ENCODE measurements at regions not wholly inside any gene's neighbourhood (a gene's known extent, or its start where the extent isn't known, plus 50 kb on each side); places are given as distances from the start of the nearest gene placed in this dataset.
"Not testable (repeated sequence)": the region's sequence is repeated elsewhere in the genome, so short reads cannot be mapped to it uniquely, and the experiment has no call there.

DNA sequence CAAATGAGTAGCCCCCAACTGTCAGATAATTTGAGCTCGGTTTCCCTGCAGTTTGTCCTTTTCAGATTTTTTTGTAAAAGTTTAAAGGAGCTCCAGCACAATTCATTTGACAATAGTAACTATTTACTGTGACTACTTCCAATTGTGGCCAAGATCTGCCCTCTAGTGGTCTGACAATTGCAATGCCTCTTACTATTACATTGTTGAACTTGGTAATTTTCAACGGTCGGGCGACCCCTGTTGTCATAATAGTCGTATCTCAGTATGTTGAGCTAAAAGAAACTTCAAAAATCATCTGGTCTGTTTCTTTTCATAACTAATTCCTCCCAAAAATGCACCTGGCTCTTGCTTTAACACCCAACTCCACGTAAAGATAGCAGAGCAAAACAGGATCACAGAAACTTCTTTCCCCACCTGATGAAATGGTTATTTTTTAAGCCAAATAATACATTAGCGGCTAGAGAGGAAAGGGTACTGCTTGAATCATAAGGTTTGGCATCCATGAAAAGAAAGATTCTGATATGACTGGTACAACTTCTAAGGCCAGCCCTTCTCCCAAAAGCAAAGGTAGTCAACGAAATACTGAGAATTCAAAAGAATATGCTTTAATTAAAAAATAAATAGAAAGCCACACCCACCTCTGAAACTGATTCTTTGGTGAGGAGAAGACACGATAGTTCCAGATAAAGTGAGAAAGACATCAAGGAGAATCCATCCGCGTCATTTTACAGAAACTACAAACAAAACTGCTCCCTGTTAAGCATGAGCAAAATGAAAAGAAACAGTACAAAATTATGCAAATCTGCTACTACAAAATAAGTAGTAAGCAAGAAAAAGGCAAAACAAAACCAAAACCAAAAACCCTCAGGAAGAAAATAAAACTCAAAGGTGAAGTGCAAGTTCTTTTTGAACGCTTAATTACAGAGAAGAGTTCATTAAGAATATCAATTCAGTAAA, 76.9 kb upstream of the HTR4 start:
- Histone ChIP-seq H3K9me3 (ENCODE audit: control insufficient read depth in 1 of 2, low read length in 2 of 2) (no peaks in the 10 kb centered on the region), H3K27me3 (ENCODE audit: low read depth, low read length) (no peaks in the 10 kb centered on the region), H3K27ac (ENCODE audit: low read length) (peak overlapping the region; percentile 53), H3K36me3 (ENCODE audit: control insufficient read depth in 1 of 2, insufficient read depth in 2 of 2, low read length in 2 of 2) (no peaks in the 10 kb centered on the region), H3K4me1 (ENCODE audit: control insufficient read depth in 1 of 2, insufficient read depth in 2 of 2, low read length in 2 of 2) (peaks cover 0 to 12% of the 10 kb centered on the region in 2 donors), H3K4me3 (ENCODE audit: low read depth in 1 of 2, low read length in 2 of 2) (no peak overlapping the region)

DNA sequence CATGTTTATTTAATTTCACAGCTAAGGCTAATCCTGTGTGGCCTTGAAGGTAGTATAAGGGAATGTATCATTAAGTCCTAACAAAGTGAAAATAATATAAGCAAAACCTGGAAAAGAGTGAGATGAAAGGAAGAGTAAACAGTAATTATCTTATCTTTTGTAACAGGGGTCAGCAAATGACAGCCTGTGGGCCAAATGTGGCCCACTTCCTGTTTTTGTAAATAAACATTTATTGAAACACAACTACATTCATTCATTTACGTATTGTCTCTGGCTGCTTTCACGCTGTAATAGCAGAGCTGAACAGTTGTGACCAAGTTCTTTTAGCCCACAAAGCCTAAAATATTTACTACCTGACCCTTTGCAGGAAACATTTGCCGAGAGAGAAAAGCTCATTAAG, 78.4 kb upstream of the HTR4 start:
- no peaks in the 10 kb centered on the region for H3K36me3 ChIP-seq (ENCODE audit: control insufficient read depth in 1 of 2, insufficient read depth in 2 of 2, low read length in 2 of 2)
- peaks cover 0 to 12% of the 10 kb centered on the region in 2 donors for H3K4me1 ChIP-seq (ENCODE audit: control insufficient read depth in 1 of 2, insufficient read depth in 2 of 2, low read length in 2 of 2)
- H3K27ac ChIP-seq (ENCODE audit: low read length) = no peak overlapping the region
- no peak overlapping the region for H3K4me3 ChIP-seq (ENCODE audit: low read depth in 1 of 2, low read length in 2 of 2)
- H3K9me3 ChIP-seq (ENCODE audit: control insufficient read depth in 1 of 2, low read length in 2 of 2) = no peaks in the 10 kb centered on the region
- H3K27me3 ChIP-seq (ENCODE audit: low read depth, low read length) = no peaks in the 10 kb centered on the region

DNA sequence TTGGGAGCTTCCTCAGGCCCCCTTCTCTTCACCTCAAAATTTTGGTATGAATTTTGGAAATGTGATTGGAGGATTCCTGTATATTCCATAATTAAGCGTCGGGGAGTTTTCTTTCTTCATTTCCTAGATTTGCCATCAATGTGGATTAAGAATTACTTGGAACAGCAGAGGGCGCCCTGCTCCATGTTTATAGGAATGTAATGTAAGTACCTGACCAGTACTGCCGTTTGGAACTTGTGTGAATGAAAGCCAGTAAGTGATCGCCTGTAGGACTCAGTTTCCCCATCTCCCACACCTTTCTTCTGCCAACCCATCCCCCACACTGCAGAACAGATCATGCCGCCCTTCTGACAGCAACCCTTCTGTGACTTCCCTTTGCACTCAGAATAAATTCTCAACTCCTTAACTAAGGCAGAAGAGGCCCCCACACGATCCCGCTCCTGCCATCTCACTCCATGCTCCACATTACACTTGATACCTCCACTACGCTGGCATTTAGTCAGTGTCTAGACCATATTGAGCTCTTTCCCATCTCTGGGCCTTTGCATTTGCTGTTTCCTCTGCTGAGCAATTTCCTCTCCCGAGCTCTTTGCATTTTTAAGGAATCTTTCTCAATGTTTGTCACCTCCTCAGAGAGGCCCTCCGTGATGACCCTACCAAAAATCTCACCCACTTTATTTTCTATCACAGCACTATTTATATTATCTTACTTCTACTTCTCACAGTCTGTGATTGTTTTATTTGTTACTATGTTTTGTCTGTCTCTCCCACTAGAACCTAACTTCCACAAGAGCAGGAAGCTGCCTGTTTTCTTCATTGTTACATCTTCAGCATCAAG, 79.5 kb upstream of the HTR4 start:
- Histone ChIP-seq H3K36me3 (ENCODE audit: control insufficient read depth in 1 of 2, insufficient read depth in 2 of 2, low read length in 2 of 2) (no peaks in the 10 kb centered on the region), H3K27ac (ENCODE audit: low read length) (no peak overlapping the region), H3K9me3 (ENCODE audit: control insufficient read depth in 1 of 2, low read length in 2 of 2) (no peaks in the 10 kb centered on the region), H3K4me3 (ENCODE audit: low read depth in 1 of 2, low read length in 2 of 2) (no peak overlapping the region), H3K27me3 (ENCODE audit: low read depth, low read length) (no peaks in the 10 kb centered on the region), H3K4me1 (ENCODE audit: control insufficient read depth in 1 of 2, insufficient read depth in 2 of 2, low read length in 2 of 2) (peaks cover 0 to 12% of the 10 kb centered on the region in 2 donors)

DNA sequence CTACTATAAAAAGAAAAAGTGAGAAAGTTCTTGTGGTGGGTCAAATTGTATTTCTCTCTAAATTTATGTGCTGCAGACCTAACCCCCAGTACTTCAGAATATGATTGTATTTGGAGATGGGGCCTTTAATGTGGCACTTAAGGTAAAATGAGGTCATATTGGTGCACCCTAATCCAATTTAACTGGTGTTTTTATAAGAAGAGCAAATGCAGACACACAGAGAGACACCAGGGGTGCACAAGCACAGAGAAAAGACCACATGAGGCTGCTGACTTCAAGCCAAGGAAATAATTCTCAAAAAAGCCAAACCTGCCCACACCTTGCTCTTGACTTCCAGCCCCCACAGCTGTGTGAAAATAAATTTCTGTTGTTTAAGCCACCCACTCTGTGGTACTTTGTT, 80.2 kb upstream of the HTR4 start:
- Histone ChIP-seq H3K9me3 (ENCODE audit: control insufficient read depth in 1 of 2, low read length in 2 of 2) (no peaks in the 10 kb centered on the region), H3K4me3 (ENCODE audit: low read depth in 1 of 2, low read length in 2 of 2) (no peak overlapping the region), H3K4me1 (ENCODE audit: control insufficient read depth in 1 of 2, insufficient read depth in 2 of 2, low read length in 2 of 2) (peaks cover 0 to 12% of the 10 kb centered on the region in 2 donors), H3K36me3 (ENCODE audit: control insufficient read depth in 1 of 2, insufficient read depth in 2 of 2, low read length in 2 of 2) (no peaks in the 10 kb centered on the region), H3K27ac (ENCODE audit: low read length) (no peak overlapping the region), H3K27me3 (ENCODE audit: low read depth, low read length) (no peaks in the 10 kb centered on the region)

DNA sequence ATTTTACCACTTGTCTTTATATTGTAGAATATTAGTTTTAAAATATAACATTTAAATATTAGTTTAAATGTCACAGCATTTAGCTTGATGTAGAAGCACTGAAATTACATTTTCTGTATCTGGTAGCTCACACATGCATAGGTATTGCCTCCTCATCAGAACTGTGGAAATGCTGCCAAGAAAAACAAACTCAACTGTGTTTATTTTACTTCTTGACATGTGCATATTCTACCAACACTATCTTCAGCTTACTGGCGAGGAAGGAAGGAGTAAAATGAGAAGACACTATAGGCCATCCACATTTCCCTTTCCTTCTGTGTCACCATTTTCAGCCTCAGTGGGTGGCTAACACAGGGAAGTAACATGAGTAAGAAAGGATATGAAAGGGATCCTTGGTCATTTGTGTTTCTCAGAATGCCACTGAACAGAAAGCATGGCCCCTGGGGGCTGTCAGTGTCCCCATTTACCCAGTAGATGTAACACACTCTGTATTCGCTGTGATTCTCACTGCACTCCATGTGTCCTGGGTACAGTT, 81.0 kb upstream of the HTR4 start:
- no peak overlapping the region for H3K4me3 ChIP-seq (ENCODE audit: low read depth in 1 of 2, low read length in 2 of 2)
- H3K27me3 ChIP-seq (ENCODE audit: low read depth, low read length) = no peaks in the 10 kb centered on the region
- H3K27ac ChIP-seq (ENCODE audit: low read length) = no peak overlapping the region
- H3K36me3 ChIP-seq (ENCODE audit: control insufficient read depth in 1 of 2, insufficient read depth in 2 of 2, low read length in 2 of 2) = no peaks in the 10 kb centered on the region
- H3K4me1 ChIP-seq (ENCODE audit: control insufficient read depth in 1 of 2, insufficient read depth in 2 of 2, low read length in 2 of 2) = peaks cover 0 to 12% of the 10 kb centered on the region in 2 donors
- H3K9me3 ChIP-seq (ENCODE audit: control insufficient read depth in 1 of 2, low read length in 2 of 2) = no peaks in the 10 kb centered on the region

DNA sequence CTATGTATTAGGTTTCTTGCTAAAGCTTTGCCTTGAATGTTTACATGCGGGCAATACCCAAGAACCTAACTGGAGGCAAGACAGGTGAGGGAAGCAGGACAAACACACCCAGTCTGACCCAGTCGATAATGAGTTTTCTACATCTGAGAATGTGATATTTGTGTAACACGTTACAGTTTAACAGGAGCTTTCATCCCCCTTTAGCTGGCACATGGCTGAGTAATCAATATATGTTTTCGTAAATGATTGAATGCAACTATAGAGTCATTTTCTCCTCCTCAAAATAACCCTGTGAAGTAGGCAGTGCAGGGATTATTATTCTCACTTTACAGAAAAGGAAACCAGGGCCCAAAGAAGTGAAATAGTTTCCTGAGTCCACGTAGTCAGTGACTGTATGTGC, 84.7 kb upstream of the HTR4 start:
- H3K4me3 ChIP-seq (ENCODE audit: low read depth in 1 of 2, low read length in 2 of 2) = no peak overlapping the region
- H3K4me1 ChIP-seq (ENCODE audit: control insufficient read depth in 1 of 2, insufficient read depth in 2 of 2, low read length in 2 of 2) = peaks cover 0 to 10% of the 10 kb centered on the region in 2 donors
- no peaks in the 10 kb centered on the region for H3K9me3 ChIP-seq (ENCODE audit: control insufficient read depth in 1 of 2, low read length in 2 of 2)
- H3K36me3 ChIP-seq (ENCODE audit: control insufficient read depth in 1 of 2, insufficient read depth in 2 of 2, low read length in 2 of 2) = no peaks in the 10 kb centered on the region
- no peak overlapping the region for H3K27ac ChIP-seq (ENCODE audit: low read length)
- H3K27me3 ChIP-seq (ENCODE audit: low read depth, low read length) = no peaks in the 10 kb centered on the region

DNA sequence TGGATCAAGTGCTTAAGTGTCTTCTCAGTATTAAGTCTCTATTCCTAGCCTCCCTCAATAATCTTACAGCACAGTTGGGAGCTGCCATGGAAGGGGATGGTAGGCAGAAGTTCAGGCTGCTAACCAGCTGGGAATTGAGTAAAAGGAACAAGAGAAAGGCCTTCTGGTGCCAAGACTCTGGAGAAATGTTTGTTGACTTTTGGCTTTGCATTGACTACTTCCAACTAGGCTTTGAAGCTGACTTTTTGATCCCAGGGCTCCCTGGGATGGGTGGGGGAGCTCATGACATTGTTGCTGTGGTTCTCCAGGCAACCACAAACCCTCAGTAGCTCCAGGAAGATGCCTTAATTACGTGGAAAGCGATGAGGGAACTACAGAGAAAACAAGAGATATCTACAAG, 85.2 kb upstream of the HTR4 start:
- Histone ChIP-seq H3K27me3 (ENCODE audit: low read depth, low read length) (no peaks in the 10 kb centered on the region), H3K4me3 (ENCODE audit: low read depth in 1 of 2, low read length in 2 of 2) (no peak overlapping the region), H3K4me1 (ENCODE audit: control insufficient read depth in 1 of 2, insufficient read depth in 2 of 2, low read length in 2 of 2) (peaks cover 0 to 10% of the 10 kb centered on the region in 2 donors), H3K27ac (ENCODE audit: low read length) (no peak overlapping the region), H3K9me3 (ENCODE audit: control insufficient read depth in 1 of 2, low read length in 2 of 2) (no peaks in the 10 kb centered on the region), H3K36me3 (ENCODE audit: control insufficient read depth in 1 of 2, insufficient read depth in 2 of 2, low read length in 2 of 2) (no peaks in the 10 kb centered on the region)

DNA sequence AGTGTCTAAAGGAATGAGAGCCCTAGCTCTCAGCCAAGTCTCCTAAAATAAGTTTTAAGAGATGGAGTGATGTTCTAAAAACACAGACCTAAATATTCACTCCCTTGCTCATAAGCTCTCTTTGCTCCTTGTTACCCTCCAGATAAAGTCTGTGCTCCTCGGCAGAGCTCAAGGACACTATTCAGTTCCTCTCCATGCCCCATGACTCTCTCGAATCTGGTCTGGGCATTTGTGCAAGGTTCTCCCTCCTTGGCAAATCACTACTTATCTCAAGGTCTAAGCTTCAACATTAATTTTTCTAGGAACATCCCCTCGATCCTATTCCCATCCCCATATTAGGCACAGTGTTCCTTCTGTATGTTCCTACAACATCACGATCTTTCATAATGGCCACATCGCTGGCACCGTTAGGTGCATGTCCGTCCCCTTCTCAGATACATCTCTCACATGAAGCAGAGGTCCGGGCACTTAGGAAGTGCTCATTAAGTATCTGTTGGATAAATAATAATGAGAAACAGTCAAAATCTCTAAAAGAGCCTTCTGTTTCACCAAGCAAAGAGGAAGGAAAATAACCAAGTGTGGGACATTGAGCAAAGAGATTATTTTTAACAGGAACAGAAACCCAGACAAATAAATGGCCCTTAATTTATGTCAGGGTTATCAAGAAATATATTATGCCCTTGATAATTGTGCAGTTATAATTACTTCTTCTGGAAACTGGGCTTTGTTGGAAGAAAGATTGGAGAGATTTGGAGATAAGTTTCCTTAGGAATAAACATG, 85.9 kb upstream of the HTR4 start:
- peaks cover 0 to 10% of the 10 kb centered on the region in 2 donors for H3K4me1 ChIP-seq (ENCODE audit: control insufficient read depth in 1 of 2, insufficient read depth in 2 of 2, low read length in 2 of 2)
- no peaks in the 10 kb centered on the region for H3K36me3 ChIP-seq (ENCODE audit: control insufficient read depth in 1 of 2, insufficient read depth in 2 of 2, low read length in 2 of 2)
- no peak overlapping the region for H3K4me3 ChIP-seq (ENCODE audit: low read depth in 1 of 2, low read length in 2 of 2)
- H3K27ac ChIP-seq (ENCODE audit: low read length) = no peak overlapping the region
- no peaks in the 10 kb centered on the region for H3K9me3 ChIP-seq (ENCODE audit: control insufficient read depth in 1 of 2, low read length in 2 of 2)
- no peaks in the 10 kb centered on the region for H3K27me3 ChIP-seq (ENCODE audit: low read depth, low read length)

DNA sequence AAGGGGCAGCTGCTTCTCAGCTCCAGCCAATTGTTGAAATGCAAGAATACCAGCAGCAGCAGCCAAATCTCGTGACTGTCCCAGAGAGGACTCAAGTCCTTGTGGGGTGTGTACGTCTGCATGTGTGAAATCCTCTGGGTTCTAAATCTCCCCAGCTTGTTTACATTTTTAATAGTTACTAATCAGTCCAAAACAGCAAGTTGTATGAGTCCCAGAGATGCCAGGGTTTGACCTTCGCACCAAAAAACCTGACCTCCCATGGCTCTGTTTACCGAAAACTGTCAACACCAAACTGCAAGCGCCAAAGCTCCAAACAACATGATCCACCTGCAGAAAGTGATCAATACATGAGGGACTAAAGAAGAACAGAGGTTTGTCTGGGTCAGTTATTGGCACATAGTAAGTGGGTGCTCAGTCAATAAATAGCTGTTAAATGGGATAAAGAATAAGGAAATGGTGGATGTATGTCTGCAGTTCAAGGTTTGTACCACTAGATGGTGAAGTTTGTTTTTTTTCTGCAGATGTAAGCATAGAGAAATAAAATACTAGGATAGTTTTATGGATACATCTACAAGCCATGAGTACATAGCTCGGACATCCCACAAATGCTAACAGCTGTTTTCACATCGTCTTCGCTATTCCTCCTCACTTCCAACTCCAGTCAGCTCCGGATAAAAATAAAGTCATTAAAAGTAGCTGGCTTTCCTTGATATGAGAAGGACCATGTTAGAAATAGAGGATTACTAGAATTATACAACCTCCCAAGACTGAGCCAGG, 85.3 kb upstream of the ADRB2 start:
- Histone ChIP-seq H3K9me3 (ENCODE audit: control insufficient read depth in 1 of 2, low read length in 2 of 2) (no peaks in the 10 kb centered on the region), H3K4me3 (ENCODE audit: low read depth in 1 of 2, low read length in 2 of 2) (no peak overlapping the region), H3K4me1 (ENCODE audit: control insufficient read depth in 1 of 2, insufficient read depth in 2 of 2, low read length in 2 of 2) (peaks cover 0 to 10% of the 10 kb centered on the region in 2 donors), H3K36me3 (ENCODE audit: control insufficient read depth in 1 of 2, insufficient read depth in 2 of 2, low read length in 2 of 2) (no peaks in the 10 kb centered on the region), H3K27ac (ENCODE audit: low read length) (no peak overlapping the region), H3K27me3 (ENCODE audit: low read depth, low read length) (no peaks in the 10 kb centered on the region)

DNA sequence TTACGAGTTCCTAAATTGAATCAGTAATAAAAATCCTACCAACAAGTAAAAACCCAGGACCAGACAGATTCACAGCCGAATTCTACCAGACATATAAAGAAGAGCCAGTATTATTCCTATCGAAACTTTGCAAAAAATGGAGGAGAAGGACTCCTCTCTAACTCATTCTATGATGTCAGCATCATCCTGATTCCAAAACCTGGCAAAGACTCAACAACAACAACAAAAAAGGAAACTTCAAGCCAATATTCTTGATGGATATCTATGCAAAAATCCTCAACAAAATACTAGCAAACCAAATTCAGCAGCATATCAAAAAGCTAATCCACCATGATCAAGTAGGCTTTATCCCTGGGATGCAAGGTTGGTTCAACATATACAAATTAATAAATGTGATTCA, 84.6 kb upstream of the ADRB2 start:
- not testable (repeated sequence) for H3K27ac ChIP-seq (ENCODE audit: low read length); H3K27me3 ChIP-seq (ENCODE audit: low read depth, low read length); H3K9me3 ChIP-seq (ENCODE audit: control insufficient read depth in 1 of 2, low read length in 2 of 2); H3K4me3 ChIP-seq (ENCODE audit: low read depth in 1 of 2, low read length in 2 of 2); H3K36me3 ChIP-seq (ENCODE audit: control insufficient read depth in 1 of 2, insufficient read depth in 2 of 2, low read length in 2 of 2); H3K4me1 ChIP-seq (ENCODE audit: control insufficient read depth in 1 of 2, insufficient read depth in 2 of 2, low read length in 2 of 2)

Measured in muscle layer of duodenum (tissue), 2 donors.